H9 (cell line): ENCODE measurements at regions not wholly inside any gene's neighbourhood (a gene's known extent, or its start where the extent isn't known, plus 50 kb on each side); places are given as distances from the start of the nearest gene placed in this dataset.

ENCODE experiments used
- DNase-seq: peaks from one replicate; pipeline ENCODE4 v3.0.0-alpha.2; 2017
- H2AFZ ChIP-seq: one replicate; pipeline ENCODE4 v1.6.1; 2013; ENCODE audit warnings: mild to moderate bottlenecking, low read length, control low read depth, moderate library complexity
- H2AK5ac ChIP-seq: 2 replicates; pipeline ENCODE4 v1.6.1; 2013; ENCODE audit warnings: low read length, control low read depth, mixed read lengths; ENCODE audit not compliant: insufficient read length
- H2BK120ac ChIP-seq: one replicate; pipeline ENCODE4 v1.6.1; 2013; ENCODE audit warnings: low read depth, mild to moderate bottlenecking, low read length, control low read depth, inconsistent platforms; ENCODE audit not compliant: poor library complexity, severe bottlenecking
- H2BK12ac ChIP-seq: 2 replicates; pipeline ENCODE4 v1.6.1; 2013; ENCODE audit warnings: low read length, control low read depth, mixed read lengths, low read depth; ENCODE audit not compliant: insufficient read length
- H2BK15ac ChIP-seq: 2 replicates; pipeline ENCODE4 v1.6.1; 2013; ENCODE audit warnings: low read depth, low read length, control low read depth
- H2BK20ac ChIP-seq: one replicate; pipeline ENCODE4 v1.6.1; 2013; ENCODE audit warnings: low read depth, mild to moderate bottlenecking, low read length, control low read depth, inconsistent platforms; ENCODE audit not compliant: poor library complexity, severe bottlenecking
- H2BK5ac ChIP-seq: 2 replicates; pipeline ENCODE4 v1.6.1; 2013; ENCODE audit warnings: low read length, control low read depth, mixed read lengths; ENCODE audit not compliant: insufficient read length
- H3K14ac ChIP-seq: 2 replicates; pipeline ENCODE4 v1.6.1; 2013; ENCODE audit warnings: low read length, control low read depth; ENCODE audit not compliant: insufficient read depth
- H3K18ac ChIP-seq: 2 replicates; pipeline ENCODE4 v1.6.1; 2013; ENCODE audit warnings: low read depth, mild to moderate bottlenecking, mixed read lengths, low read length, control low read depth; ENCODE audit not compliant: insufficient read length
- H3K23ac ChIP-seq: 2 replicates; pipeline ENCODE4 v1.6.1; 2013; ENCODE audit warnings: low read length, control low read depth, mixed read lengths, low read depth; ENCODE audit not compliant: insufficient read length
- H3K23me2 ChIP-seq: 2 replicates; pipeline ENCODE4 v1.6.1; 2013; ENCODE audit warnings: low read depth, mild to moderate bottlenecking, mixed read lengths, low read length, control low read depth; ENCODE audit not compliant: insufficient read length, poor library complexity, severe bottlenecking
- H3K27ac ChIP-seq: 2 replicates; pipeline ENCODE4 v1.5.1; 2013; ENCODE audit warnings: low read length, control low read depth, mixed read lengths, low read depth; ENCODE audit not compliant: insufficient read length
- H3K27me3 ChIP-seq: 2 replicates; pipeline ENCODE4 v1.6.1; 2013; ENCODE audit warnings: low read length, control low read depth, inconsistent platforms; ENCODE audit not compliant: insufficient read depth
- H3K4ac ChIP-seq: 2 replicates; pipeline ENCODE4 v1.6.1; 2013; ENCODE audit warnings: low read depth, mild to moderate bottlenecking, control low read depth, inconsistent platforms, low read length, moderate library complexity
- H3K4me1 ChIP-seq: 2 replicates; pipeline ENCODE4 v1.6.1; 2013; ENCODE audit warnings: low read length, control low read depth, inconsistent platforms; ENCODE audit not compliant: insufficient read depth
- H3K4me2 ChIP-seq: 2 replicates; pipeline ENCODE4 v1.6.1; 2013; ENCODE audit warnings: low read length, control low read depth, mixed read lengths; ENCODE audit not compliant: insufficient read length, insufficient read depth
- H3K56ac ChIP-seq: 2 replicates; pipeline ENCODE4 v1.6.1; 2013; ENCODE audit warnings: low read depth, mild to moderate bottlenecking, mixed read lengths, low read length, control low read depth; ENCODE audit not compliant: insufficient read length
- H3K79me1 ChIP-seq: 2 replicates; pipeline ENCODE4 v1.6.1; 2013; ENCODE audit warnings: low read depth, mild to moderate bottlenecking, moderate library complexity, low read length, control low read depth, inconsistent platforms; ENCODE audit not compliant: insufficient read depth, poor library complexity, severe bottlenecking
- H3K79me2 ChIP-seq: 2 replicates; pipeline ENCODE4 v1.6.1; 2013; ENCODE audit warnings: low read length, control low read depth, inconsistent platforms; ENCODE audit not compliant: insufficient read depth
- H3K9ac ChIP-seq: 2 replicates; pipeline ENCODE4 v1.6.1; 2013; ENCODE audit warnings: low read length, control low read depth, mixed read lengths; ENCODE audit not compliant: insufficient read length; ENCODE audit errors: extremely low read depth
- H3K9me3 ChIP-seq: one replicate; pipeline ENCODE4 v1.6.1; 2013; ENCODE audit warnings: low read depth, low read length, inconsistent platforms; ENCODE audit not compliant: control insufficient read depth
- H3T11ph ChIP-seq: one replicate; pipeline ENCODE4 v1.6.1; 2013; ENCODE audit warnings: mild to moderate bottlenecking, low read length, control low read depth, inconsistent platforms
- H4K20me1 ChIP-seq: one replicate; pipeline ENCODE4 v1.6.1; 2013; ENCODE audit not compliant: control insufficient read depth, insufficient read length, insufficient read depth
- H4K5ac ChIP-seq: 2 replicates; pipeline ENCODE4 v1.6.1; 2013; ENCODE audit warnings: low read depth, mild to moderate bottlenecking, mixed read lengths, low read length, control low read depth; ENCODE audit not compliant: insufficient read length
- H4K8ac ChIP-seq: replicated peaks from 2 replicates; pipeline ENCODE4 v1.6.1; 2013; ENCODE audit warnings: low read length, control low read depth, mixed read lengths, low read depth; ENCODE audit not compliant: insufficient read length
- H4K91ac ChIP-seq: 2 replicates; pipeline ENCODE4 v1.6.1; 2013; ENCODE audit warnings: low read depth, mild to moderate bottlenecking, moderate library complexity, mixed read lengths, low read length, control low read depth; ENCODE audit not compliant: insufficient read length
- H3K27ac Mint-ChIP-seq, 3 experiments: 2 replicates in 2 of 3; 3 replicates in 1 of 3; pipeline ENCODE4 v1.8.0; 2020 to 2021; ENCODE audit warnings: mixed read lengths in 3 of 3, mild to moderate bottlenecking in 1 of 3, moderate library complexity in 1 of 3
- H3K27me3 Mint-ChIP-seq: 2 replicates; pipeline ENCODE4 v1.8.0; 2021; ENCODE audit warnings: low read depth, mild to moderate bottlenecking, moderate library complexity, mixed read lengths
- H3K36me3 Mint-ChIP-seq, 3 experiments: 2 replicates in 2 of 3; 3 replicates in 1 of 3; pipeline ENCODE4 v1.8.0; 2020 to 2021; ENCODE audit warnings: low read depth in 3 of 3, mixed read lengths in 3 of 3; ENCODE audit not compliant: insufficient read depth in 1 of 3
- H3K4me1 Mint-ChIP-seq, 2 experiments: 2 replicates each; pipeline ENCODE4 v1.8.0; 2020; ENCODE audit warnings: mixed read lengths in 2 of 2
- H3K4me3 Mint-ChIP-seq, 2 experiments: 2 replicates in 1 of 2; 3 replicates in 1 of 2; pipeline ENCODE4 v1.8.0; 2020 to 2021; ENCODE audit warnings: mild to moderate bottlenecking in 2 of 2, mixed read lengths in 2 of 2, moderate library complexity in 1 of 2
- H3K9me3 Mint-ChIP-seq, 2 experiments: 2 replicates in 1 of 2; 3 replicates in 1 of 2; pipeline ENCODE4 v1.8.0; 2020; ENCODE audit warnings: mild to moderate bottlenecking in 2 of 2, mixed read lengths in 2 of 2, moderate library complexity in 1 of 2
- WGBS: extraction: QIAGEN DNeasy Blood & Tissue Kit; methylation state at CpG from one replicate; pipeline ENCODE4 v1.1.7; 2013; ENCODE audit warnings: missing lambda C conversion rate, low lambda C conversion rate, mixed read lengths; ENCODE audit not compliant: insufficient read length; ENCODE audit errors: extremely low coverage; 5-methylcytosine and 5-hydroxymethylcytosine counted together
- TF ChIP-seq, protein P1 (sequence below): fragments of 200-600 bp; sonication (generic); conservative IDR thresholded peaks from 3 replicates; pipeline ENCODE4 v1.8.0; 2021; ENCODE audit warnings: antibody characterized with exemption, mild to moderate bottlenecking

DNA sequence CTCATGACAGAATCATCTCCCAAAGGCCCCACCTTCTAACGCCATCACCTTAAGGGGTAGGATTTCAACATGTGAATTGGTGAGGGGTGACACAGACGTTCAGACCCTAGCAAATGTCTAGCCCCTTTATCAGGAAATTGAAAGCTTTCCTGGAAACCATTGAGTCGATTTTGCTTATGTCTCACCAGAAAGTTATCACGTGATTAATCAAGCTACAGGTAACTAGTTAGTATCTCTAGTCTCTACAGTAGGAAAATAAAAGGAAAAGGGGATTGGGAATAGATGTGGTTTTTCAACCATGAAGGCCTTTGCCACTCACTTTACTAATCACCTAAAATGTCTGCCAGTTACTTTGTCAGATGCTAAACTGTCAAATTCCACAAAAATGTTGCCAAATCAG is 1133.0 kb downstream of the PDHA2 start:
- no peaks in the 10 kb centered on the region for H3K79me2 ChIP-seq

More for the DNA sequence above, 1133.0 kb downstream of the PDHA2 start:
- H3K27me3 Mint-ChIP-seq, result peaks cover 1% of the 10 kb centered on the region
- TF ChIP-seq, protein P1, sequence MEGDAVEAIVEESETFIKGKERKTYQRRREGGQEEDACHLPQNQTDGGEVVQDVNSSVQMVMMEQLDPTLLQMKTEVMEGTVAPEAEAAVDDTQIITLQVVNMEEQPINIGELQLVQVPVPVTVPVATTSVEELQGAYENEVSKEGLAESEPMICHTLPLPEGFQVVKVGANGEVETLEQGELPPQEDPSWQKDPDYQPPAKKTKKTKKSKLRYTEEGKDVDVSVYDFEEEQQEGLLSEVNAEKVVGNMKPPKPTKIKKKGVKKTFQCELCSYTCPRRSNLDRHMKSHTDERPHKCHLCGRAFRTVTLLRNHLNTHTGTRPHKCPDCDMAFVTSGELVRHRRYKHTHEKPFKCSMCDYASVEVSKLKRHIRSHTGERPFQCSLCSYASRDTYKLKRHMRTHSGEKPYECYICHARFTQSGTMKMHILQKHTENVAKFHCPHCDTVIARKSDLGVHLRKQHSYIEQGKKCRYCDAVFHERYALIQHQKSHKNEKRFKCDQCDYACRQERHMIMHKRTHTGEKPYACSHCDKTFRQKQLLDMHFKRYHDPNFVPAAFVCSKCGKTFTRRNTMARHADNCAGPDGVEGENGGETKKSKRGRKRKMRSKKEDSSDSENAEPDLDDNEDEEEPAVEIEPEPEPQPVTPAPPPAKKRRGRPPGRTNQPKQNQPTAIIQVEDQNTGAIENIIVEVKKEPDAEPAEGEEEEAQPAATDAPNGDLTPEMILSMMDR, result no peak
- Histone ChIP-seq H4K8ac (no peak overlapping the region), H3K27ac (no peak overlapping the region), H2BK5ac (no peak overlapping the region), H3K9me3 (no peaks in the 10 kb centered on the region), H4K5ac (no peak overlapping the region), H2AK5ac (no peak overlapping the region), H3K9ac (no peak overlapping the region), H2BK120ac (no peak overlapping the region), H4K20me1 (no peaks in the 10 kb centered on the region), H2BK12ac (no peak overlapping the region), H3K18ac (no peak overlapping the region), H4K91ac (no peak overlapping the region), H3K4me1 (no peaks in the 10 kb centered on the region), H3K27me3 (no peaks in the 10 kb centered on the region), H3T11ph (no peak overlapping the region), H3K23ac (no peak overlapping the region), H2BK20ac (no peak overlapping the region), H3K4me2 (no peak overlapping the region), H2BK15ac (no peak overlapping the region), H3K56ac (no peak overlapping the region), H3K79me1 (no peaks in the 10 kb centered on the region), H3K23me2 (no peaks in the 10 kb centered on the region), H2AFZ (no peak overlapping the region), H3K4ac (no peak overlapping the region), H3K14ac (no peak overlapping the region)
- H3K9me3 Mint-ChIP-seq, result peaks cover 5% of the 10 kb centered on the region in 2 experiments; a peak in 4 of 5 replicates
- WGBS, result no CpG with 5 or more reads among the region's 4 CpGs
- no peaks in the 10 kb centered on the region for H3K4me1 Mint-ChIP-seq
- no peak overlapping the region for H3K4me3 Mint-ChIP-seq
- H3K27ac Mint-ChIP-seq, result no peak overlapping the region
- DNase-seq, result no peak
- peaks cover 0 to 7% (median 0%) of the 10 kb centered on the region in 3 experiments; a peak in 2 of 7 replicates for H3K36me3 Mint-ChIP-seq
